ENCODE measurements at regions not wholly inside any gene's neighbourhood (a gene's known extent, or its start where the extent isn't known, plus 50 kb on each side); places are given as distances from the start of the nearest gene placed in this dataset.

- in situ Hi-C loops (cut with MboI; ENCODE audit: low pct_unique_long_range_greater_than_20kb, low sequenced_read_pairs, unreplicated experiment) = no loop called here
- DNase-seq (ENCODE audit: low spot score) = no peak
- no peak for TF ChIP-seq CTCF (IDR thresholded peaks at IDR 0.05; ENCODE audit: extremely low read depth, insufficient read depth, missing control alignments)
These were observed 52.6 kb upstream of the GADD45A start for GRCh38 chr1:67632356-67632755.

- DNase-seq (ENCODE audit: low spot score) = no peak
- in situ Hi-C loops (cut with MboI; ENCODE audit: low pct_unique_long_range_greater_than_20kb, low sequenced_read_pairs, unreplicated experiment) = no loop called here
These were observed 52.0 kb upstream of the GADD45A start for GRCh38 chr1:67632811-67633655.

GRCh38 chr1:67634396-67634935 lies 50.5 kb upstream of the GADD45A start:
- DNase-seq (ENCODE audit: low spot score) = no peak
- no peak for TF ChIP-seq CTCF (IDR thresholded peaks at IDR 0.05; ENCODE audit: extremely low read depth, insufficient read depth, missing control alignments)
- in situ Hi-C loops (cut with MboI; ENCODE audit: low pct_unique_long_range_greater_than_20kb, low sequenced_read_pairs, unreplicated experiment) = no loop called here

More at GRCh38 chr1:67632811-67633655, 52.0 kb upstream of the GADD45A start:
- no peak for TF ChIP-seq CTCF (IDR thresholded peaks at IDR 0.05; ENCODE audit: extremely low read depth, insufficient read depth, missing control alignments)

- TF ChIP-seq CTCF (IDR thresholded peaks at IDR 0.05; ENCODE audit: extremely low read depth, insufficient read depth, missing control alignments) = no peak
- no peak for DNase-seq (ENCODE audit: low spot score)
These were observed 49.8 kb upstream of the GADD45A start for GRCh38 chr1:67635055-67635809.

More at GRCh38 chr1:67635055-67635809, 49.8 kb upstream of the GADD45A start:
- in situ Hi-C loops (cut with MboI; ENCODE audit: low pct_unique_long_range_greater_than_20kb, low sequenced_read_pairs, unreplicated experiment) = no loop called here
